GM18951 (cell line): ENCODE measurements at regions not wholly inside any gene's neighbourhood (a gene's known extent, or its start where the extent isn't known, plus 50 kb on each side); places are given as distances from the start of the nearest gene placed in this dataset.

Experiments used
- POLR2A ChIP-seq: IDR thresholded peaks from 4 replicates; pipeline ENCODE4 v1.6.1; 2011; ENCODE audit warnings: mild to moderate bottlenecking; ENCODE audit not compliant: insufficient read length, insufficient read depth; ENCODE audit errors: extremely low read depth
- in situ Hi-C: fragments of 300-500 bp; cut with MboI; formaldehyde crosslinking; loops from one replicate; pipeline ENCODE4 v1.12.0; 2022; ENCODE audit warnings: low sequenced_read_pairs, mixed read lengths, inconsistent platforms; ENCODE audit not compliant: unreplicated experiment

DNA sequence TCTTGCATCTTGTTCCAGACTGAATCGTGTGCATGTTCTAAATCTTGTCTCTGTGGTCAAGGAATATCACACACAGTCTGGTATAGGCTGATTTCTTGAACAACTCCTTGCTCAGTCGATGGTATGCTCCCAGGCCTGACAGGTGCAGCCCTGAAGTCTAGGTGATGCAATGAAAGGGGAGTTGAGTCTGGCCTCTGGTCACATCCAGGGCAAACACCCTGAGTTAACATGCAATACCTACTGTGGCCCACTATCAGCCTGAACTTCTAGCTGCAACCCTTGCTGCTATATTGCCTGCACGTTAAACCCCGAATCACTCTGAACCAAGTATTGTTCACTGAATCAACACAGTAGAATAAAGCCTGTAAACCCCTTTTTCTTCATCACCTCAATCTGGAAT, 303.4 kb downstream of the USP25 start:
- in situ Hi-C loops = no loop called here
- TF ChIP-seq POLR2A = no peak

DNA sequence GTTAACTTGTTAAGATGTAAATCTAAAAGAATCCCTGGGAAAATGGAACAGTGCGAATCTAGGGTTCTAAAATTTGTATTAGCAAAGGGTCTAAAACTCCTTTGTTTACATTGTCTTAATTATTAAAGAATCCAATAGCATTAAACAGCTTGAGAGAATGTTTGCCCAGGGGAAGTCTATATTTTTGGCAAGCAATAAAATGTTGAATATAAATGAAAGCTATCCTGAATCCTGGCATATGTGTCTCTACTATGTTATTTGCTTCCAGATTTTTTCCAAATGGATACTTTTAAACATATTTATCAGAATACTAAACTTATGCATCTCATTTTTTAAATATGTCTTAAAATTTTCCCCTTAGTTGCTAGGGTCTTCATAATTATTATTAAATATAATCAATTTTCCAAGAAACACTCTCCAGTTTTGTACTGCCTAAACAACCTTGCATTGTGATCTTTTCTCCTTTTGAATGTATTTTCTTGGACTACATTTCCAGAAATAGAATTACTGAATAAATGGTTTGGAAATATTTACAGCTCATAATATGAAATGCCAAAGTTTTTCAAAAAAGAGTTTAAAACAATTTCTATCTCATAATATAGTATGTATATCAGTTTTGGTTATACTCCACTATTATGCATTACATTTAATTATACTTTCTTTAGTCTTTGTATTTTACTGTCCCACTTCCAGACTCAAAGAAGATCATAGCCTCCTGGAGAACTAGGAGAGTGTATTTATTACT, 304.8 kb downstream of the USP25 start:
- in situ Hi-C loops = no loop called here
- no peak for TF ChIP-seq POLR2A

GRCh38 chr21:16037421-16037955, 307.7 kb downstream of the USP25 start:
- in situ Hi-C loops = no loop called here
- no peak for TF ChIP-seq POLR2A

DNA sequence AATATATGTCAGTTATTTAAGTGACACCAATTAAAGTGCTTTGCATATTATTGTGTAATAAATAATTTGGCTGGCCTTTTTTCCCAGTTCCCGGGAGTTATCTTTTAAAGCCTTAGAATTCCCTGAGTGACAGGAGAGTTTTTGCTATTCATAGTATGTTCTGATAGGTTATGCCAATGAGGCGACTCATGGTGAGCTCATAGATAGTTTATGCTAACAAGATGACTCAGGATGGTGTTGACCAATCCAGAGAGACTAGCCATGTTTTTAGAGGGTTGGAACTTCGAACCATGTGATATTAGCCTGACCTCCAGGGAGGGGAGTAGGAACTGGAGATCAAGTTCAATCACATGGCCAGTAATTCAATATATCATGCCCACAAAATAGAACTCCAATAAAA, 310.8 kb downstream of the USP25 start:
- no peak for TF ChIP-seq POLR2A
- in situ Hi-C loops = no loop called here

DNA sequence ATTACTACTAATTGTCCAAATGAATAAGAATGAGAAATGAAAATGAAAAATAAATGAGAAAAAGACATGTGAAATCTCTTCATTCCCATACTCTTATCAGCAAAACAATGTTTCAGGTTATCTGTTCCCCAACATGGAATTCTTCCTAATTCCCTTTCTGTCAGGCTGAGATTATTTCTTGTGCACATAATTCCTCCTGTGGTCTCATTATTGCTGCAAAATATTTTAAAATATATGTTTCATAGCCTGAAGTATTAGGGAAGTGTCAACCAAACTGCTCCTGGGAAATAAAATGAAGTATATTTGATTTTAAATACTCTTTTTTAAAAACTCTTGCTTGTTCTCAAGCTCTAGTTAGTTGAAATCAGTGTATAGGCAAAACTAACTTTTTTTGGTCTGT, 314.9 kb downstream of the USP25 start:
- in situ Hi-C loops = no loop called here
- TF ChIP-seq POLR2A = no peak

GRCh38 chr21:16046656-16047330, 317.0 kb downstream of the USP25 start:
- no peak for TF ChIP-seq POLR2A
- in situ Hi-C loops = no loop called here

DNA sequence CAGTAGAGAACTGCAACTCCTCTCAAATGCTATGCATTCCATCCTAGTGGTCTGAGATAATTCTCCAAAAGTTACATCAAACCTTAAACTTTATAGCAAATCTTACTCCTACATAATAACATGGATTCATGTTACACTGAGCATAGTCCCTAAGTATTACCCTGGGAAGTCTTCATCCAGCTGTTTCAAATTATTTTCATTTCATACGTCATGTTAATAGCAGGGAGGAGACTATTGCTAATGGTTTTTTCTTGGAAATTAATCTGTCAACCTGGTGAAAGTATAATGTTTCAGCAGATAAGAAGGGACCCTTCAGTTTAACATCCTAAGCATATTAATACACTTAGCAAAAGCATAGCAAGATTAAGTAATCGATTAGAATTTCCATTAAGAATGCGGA, 318.1 kb downstream of the USP25 start:
- TF ChIP-seq POLR2A = no peak
- in situ Hi-C loops = no loop called here

GRCh38 chr21:16055014-16055413, 325.2 kb downstream of the USP25 start:
- no peak for TF ChIP-seq POLR2A
- in situ Hi-C loops = no loop called here

DNA sequence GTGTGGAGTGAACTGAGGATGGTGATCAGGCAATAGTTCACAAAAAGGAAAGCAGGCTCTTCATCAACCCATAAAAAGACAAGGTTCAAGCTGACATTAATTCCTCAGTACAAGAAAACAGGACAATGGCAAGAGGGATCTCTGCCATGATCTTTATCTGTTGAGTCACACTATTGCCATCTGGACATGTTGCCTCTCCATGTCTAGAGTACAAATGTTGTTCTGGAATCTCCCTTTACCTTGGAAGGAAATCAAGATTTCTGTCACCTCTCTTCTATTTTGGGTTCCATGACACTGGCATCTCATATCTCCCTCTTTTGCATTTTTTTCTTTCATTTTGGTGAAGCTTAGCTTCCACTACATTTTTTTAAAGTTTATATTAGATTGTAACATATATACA, 329.1 kb downstream of the USP25 start:
- no peak for TF ChIP-seq POLR2A

DNA sequence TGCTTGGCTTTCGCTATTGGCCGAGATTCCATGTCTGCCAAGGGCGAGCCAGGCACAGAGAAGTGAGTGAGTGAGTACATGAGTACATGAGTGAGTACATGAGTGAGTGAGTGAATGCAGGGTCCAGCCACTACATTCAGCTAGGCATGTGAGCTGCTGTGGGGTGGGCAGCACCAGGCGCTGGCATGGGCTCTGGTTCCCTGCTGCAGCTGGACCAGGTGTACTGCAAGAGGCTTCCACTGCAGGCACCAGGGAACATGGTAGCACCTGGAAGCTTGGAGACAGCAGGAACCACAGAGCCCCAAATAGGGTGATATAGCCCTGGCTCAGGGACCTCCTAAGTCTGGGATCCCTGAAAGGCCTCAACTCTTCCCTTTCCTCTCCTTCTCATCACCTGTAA, 330.2 kb downstream of the USP25 start:
- no peak for TF ChIP-seq POLR2A
- in situ Hi-C loops = no loop called here

More for the DNA sequence above, 329.1 kb downstream of the USP25 start:
- in situ Hi-C loops = no loop called here

DNA sequence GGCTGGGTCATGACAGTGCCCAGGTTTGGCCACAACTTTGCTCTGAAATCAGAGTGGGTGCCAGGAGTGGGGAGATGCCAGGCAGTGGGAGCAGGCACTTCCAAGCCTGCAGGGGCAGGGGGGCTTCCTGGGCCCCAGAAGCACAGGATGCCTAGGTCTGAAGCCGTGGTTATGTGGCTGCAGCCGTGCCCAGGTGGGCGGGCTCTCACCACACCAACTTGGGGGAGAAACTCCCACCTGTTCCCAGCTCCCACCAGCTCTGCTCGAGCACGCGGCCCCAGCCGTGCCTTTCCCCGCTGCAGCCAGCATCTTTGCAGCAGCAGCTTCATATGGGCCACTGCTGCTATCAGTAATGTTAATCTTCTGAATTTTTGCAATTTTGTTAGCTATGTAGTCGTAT, 331.4 kb downstream of the USP25 start:
- in situ Hi-C loops = no loop called here
- TF ChIP-seq POLR2A = no peak

- no peak for TF ChIP-seq POLR2A
- in situ Hi-C loops = no loop called here
Observed at GRCh38 chr21:16069178-16070112, 339.7 kb downstream of the USP25 start.

DNA sequence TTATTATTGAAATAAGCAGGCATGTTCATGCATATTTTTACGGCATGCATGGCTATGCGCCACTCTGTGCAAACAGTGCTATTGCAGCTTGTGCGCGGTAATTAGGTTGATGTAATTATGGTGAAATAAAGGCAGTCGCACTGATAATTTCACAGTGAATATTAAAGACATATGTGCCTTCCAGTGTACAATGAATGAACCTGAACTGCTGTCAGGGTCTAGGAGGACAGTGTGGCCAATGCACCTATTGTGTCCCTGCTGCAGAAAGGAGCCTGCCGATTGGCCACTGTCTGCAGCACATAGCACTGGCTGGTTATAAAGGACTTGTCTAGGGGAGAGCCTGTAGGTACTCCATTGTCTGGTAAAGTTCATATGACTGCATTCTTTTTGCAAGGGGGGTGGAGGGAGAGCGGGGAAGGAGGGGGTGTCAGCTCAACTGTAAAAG, 340.4 kb downstream of the USP25 start:
- in situ Hi-C loops = no loop called here
- TF ChIP-seq POLR2A = no peak
